ENCODE measurements at regions not wholly inside any gene's neighbourhood (a gene's known extent, or its start where the extent isn't known, plus 50 kb on each side); places are given as distances from the start of the nearest gene placed in this dataset.

- H3K27me3 ChIP-seq (replicated peaks; ENCODE audit: insufficient read depth) = no peaks in the 10 kb centered on the region
- H3K4me3 ChIP-seq = no peak overlapping the region
- no peaks in the 10 kb centered on the region for H3K9me3 ChIP-seq
- intact Hi-C loops (cut with DNase I) = no loop called here
- TF ChIP-seq POLR2AphosphoS5 (IDR thresholded peaks at IDR 0.05) (no peak), CTCF (IDR thresholded peaks at IDR 0.05) (no peak), POLR2A (IDR thresholded peaks at IDR 0.05) (no peak)
- H3K4me1 ChIP-seq (replicated peaks) = no peaks in the 10 kb centered on the region
- no peaks in the 10 kb centered on the region for H3K36me3 ChIP-seq
- WGBS = 95% methylated on average over 7 of the region's 7 CpGs
- DNase-seq (ENCODE audit: low spot score) = no peak
- H3K27ac ChIP-seq = no peak overlapping the region
Measured at GRCh38 chr2:3128786-3129185, 248.8 kb downstream of the EIPR1 start.

GRCh38 chr2:3127710-3128109 is 249.9 kb downstream of the EIPR1 start:
- no peak overlapping the region for H3K27ac ChIP-seq
- TF ChIP-seq CTCF (IDR thresholded peaks at IDR 0.05) (no peak), POLR2A (IDR thresholded peaks at IDR 0.05) (no peak), POLR2AphosphoS5 (IDR thresholded peaks at IDR 0.05) (no peak)
- H3K4me1 ChIP-seq (replicated peaks) = no peaks in the 10 kb centered on the region
- no peak overlapping the region for H3K4me3 ChIP-seq
- DNase-seq (ENCODE audit: low spot score) = no peak
- no peaks in the 10 kb centered on the region for H3K36me3 ChIP-seq
- WGBS = 71% methylated on average over 5 of the region's 5 CpGs
- intact Hi-C loops (cut with DNase I) = no loop called here
- no peaks in the 10 kb centered on the region for H3K27me3 ChIP-seq (replicated peaks; ENCODE audit: insufficient read depth)
- no peaks in the 10 kb centered on the region for H3K9me3 ChIP-seq

DNA sequence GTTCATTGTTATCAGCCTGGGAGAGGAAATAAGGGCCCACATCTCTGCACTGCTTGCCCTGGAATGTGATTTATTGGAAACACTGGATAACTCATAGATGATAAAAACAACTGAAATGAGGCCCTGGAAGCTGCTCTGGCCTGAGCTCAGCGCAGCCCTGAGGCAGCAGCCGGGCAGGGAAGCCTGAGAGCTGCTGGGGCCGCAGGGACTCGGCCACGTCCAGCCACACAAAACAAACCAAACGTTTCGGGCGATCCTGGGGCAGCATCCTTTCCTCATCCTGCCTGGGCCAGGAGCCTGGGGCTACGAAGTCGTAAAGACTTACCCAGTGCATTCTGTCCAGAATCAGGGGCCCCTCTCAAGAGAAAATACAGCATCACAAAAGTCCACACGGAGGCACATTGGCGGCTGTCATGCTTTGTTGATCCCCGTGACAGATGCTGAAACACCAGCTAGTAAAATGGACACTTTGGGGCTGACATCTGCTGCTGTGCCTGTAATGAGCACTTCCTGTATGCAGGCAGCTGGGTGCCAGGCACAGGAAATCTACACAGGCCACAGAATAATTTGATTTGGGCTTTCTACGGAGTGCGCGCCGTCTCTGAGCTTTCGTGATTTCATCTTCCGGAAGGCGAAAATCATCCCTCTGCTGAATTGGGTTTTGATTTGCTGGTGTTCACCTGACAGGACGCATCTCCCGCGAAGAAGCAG is 250.6 kb downstream of the EIPR1 start:
- Histone ChIP-seq H3K27ac (no peak overlapping the region), H3K4me3 (no peak overlapping the region), H3K9me3 (no peaks in the 10 kb centered on the region), H3K36me3 (no peaks in the 10 kb centered on the region), H3K4me1 (replicated peaks) (no peaks in the 10 kb centered on the region), H3K27me3 (replicated peaks; ENCODE audit: insufficient read depth) (no peaks in the 10 kb centered on the region)
- intact Hi-C loops (cut with DNase I) = no loop called here
- DNase-seq (ENCODE audit: low spot score) = no peak
- TF ChIP-seq CTCF (IDR thresholded peaks at IDR 0.05) (no peak), POLR2A (IDR thresholded peaks at IDR 0.05) (no peak), POLR2AphosphoS5 (IDR thresholded peaks at IDR 0.05) (no peak)
- 82% methylated on average over 23 of the region's 23 CpGs for WGBS

GRCh38 chr2:3126171-3126910 is 251.3 kb downstream of the EIPR1 start:
- no peak overlapping the region for H3K27ac ChIP-seq
- no peaks in the 10 kb centered on the region for H3K27me3 ChIP-seq (replicated peaks; ENCODE audit: insufficient read depth)
- H3K9me3 ChIP-seq = no peaks in the 10 kb centered on the region
- intact Hi-C loops (cut with DNase I) = no loop called here
- H3K4me3 ChIP-seq = no peak overlapping the region
- DNase-seq (ENCODE audit: low spot score) = no peak
- WGBS = 94% methylated on average over 14 of the region's 14 CpGs
- no peaks in the 10 kb centered on the region for H3K4me1 ChIP-seq (replicated peaks)
- H3K36me3 ChIP-seq = no peaks in the 10 kb centered on the region
- TF ChIP-seq POLR2AphosphoS5 (IDR thresholded peaks at IDR 0.05) = no peak
- TF ChIP-seq POLR2A (IDR thresholded peaks at IDR 0.05) = no peak
- TF ChIP-seq CTCF (IDR thresholded peaks at IDR 0.05) = no peak

DNA sequence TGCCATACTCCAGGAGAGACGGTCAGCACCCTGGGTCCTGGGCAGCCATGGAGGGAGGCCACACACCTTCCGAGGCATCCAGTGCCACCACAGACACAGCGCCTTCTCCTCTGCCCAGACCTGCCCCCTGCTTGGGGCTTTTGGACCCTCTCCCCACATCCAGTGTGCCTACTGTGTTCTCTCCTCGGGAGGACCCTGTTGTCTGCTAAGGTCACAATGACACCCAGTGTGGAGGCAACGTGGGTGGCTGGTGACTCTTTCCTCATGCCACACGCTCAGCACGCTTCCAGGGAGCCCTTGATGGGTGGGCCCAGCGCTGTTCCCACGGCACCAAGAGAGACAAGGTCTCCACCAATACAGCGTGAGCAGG is 251.9 kb downstream of the EIPR1 start:
- 70% methylated on average over 5 of the region's 10 CpGs for WGBS

More for the DNA sequence above, 251.9 kb downstream of the EIPR1 start:
- TF ChIP-seq POLR2A (IDR thresholded peaks at IDR 0.05) (no peak), POLR2AphosphoS5 (IDR thresholded peaks at IDR 0.05) (no peak), CTCF (IDR thresholded peaks at IDR 0.05) (no peak)
- DNase-seq (ENCODE audit: low spot score) = no peak
- H3K4me3 ChIP-seq = no peak overlapping the region
- no peaks in the 10 kb centered on the region for H3K4me1 ChIP-seq (replicated peaks)
- no peaks in the 10 kb centered on the region for H3K9me3 ChIP-seq
- H3K27me3 ChIP-seq (replicated peaks; ENCODE audit: insufficient read depth) = no peaks in the 10 kb centered on the region
- H3K36me3 ChIP-seq = no peaks in the 10 kb centered on the region
- intact Hi-C loops (cut with DNase I) = no loop called here
- no peak overlapping the region for H3K27ac ChIP-seq
